ENCODE measurements at regions not wholly inside any gene's neighbourhood (a gene's known extent, or its start where the extent isn't known, plus 50 kb on each side); places are given as distances from the start of the nearest gene placed in this dataset.

DNA sequence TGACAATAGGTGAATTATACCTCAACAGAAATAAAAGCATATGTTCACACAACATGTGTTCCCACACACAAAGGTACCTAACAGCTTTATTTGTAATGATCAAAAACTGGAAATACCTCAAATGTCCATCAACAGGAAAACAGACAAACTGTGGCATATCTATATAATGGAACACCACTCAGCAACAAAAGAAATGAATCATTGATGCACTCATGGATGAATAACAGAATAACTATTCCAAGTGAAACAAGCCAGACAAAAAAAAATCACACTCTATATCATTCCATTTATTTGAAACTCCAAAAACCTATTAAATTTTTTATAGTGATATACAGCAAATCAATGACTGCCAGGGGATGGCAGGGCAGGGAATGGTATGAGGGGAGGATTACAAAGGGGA lies 148.1 kb downstream of the PLS3 start:
- TF ChIP-seq, protein P1, sequence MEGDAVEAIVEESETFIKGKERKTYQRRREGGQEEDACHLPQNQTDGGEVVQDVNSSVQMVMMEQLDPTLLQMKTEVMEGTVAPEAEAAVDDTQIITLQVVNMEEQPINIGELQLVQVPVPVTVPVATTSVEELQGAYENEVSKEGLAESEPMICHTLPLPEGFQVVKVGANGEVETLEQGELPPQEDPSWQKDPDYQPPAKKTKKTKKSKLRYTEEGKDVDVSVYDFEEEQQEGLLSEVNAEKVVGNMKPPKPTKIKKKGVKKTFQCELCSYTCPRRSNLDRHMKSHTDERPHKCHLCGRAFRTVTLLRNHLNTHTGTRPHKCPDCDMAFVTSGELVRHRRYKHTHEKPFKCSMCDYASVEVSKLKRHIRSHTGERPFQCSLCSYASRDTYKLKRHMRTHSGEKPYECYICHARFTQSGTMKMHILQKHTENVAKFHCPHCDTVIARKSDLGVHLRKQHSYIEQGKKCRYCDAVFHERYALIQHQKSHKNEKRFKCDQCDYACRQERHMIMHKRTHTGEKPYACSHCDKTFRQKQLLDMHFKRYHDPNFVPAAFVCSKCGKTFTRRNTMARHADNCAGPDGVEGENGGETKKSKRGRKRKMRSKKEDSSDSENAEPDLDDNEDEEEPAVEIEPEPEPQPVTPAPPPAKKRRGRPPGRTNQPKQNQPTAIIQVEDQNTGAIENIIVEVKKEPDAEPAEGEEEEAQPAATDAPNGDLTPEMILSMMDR (IDR thresholded peaks at IDR 0.05) = no peak
- no peak for TF ChIP-seq POLR2AphosphoS5 (IDR thresholded peaks at IDR 0.05)
- no peak for TF ChIP-seq POLR2A (IDR thresholded peaks at IDR 0.05)
